NCI-H1436 treated with DMSO at 0.1 percent for 48 hours (cell line): ENCODE measurements at regions not wholly inside any gene's neighbourhood (a gene's known extent, or its start where the extent isn't known, plus 50 kb on each side); places are given as distances from the start of the nearest gene placed in this dataset.
A peak's percentile ranks its signal among the peaks of the same experiment; 100 is the strongest.
"Not testable (repeated sequence)": the region's sequence is repeated elsewhere in the genome, so short reads cannot be mapped to it uniquely, and the experiment has no call there.

Source experiments
- DNase-seq: peaks from one replicate; lab custom pipeline; 2025; lab: John Stamatoyannopoulos, UW

- no peak for DNase-seq
Observed at GRCh38 chr1:181948372-181948771, 113.1 kb downstream of the ZNF648 start.

- no peak for DNase-seq
Observed at GRCh38 chr1:181947441-181947840, 114.1 kb downstream of the ZNF648 start.

- peak; percentile 28 for DNase-seq
Observed at GRCh38 chr1:181936768-181937581, 124.5 kb downstream of the ZNF648 start.

- DNase-seq = no peak
Observed at GRCh38 chr1:181936269-181936668, 125.2 kb downstream of the ZNF648 start.

- no peak for DNase-seq
Observed at GRCh38 chr1:181931873-181932272, 129.6 kb downstream of the ZNF648 start.

- no peak for DNase-seq
Observed at GRCh38 chr1:181930187-181930586, 131.3 kb downstream of the ZNF648 start.

- DNase-seq = no peak
Observed at GRCh38 chr1:181926697-181927096, 134.8 kb downstream of the ZNF648 start.

- DNase-seq = not testable (repeated sequence)
Observed at GRCh38 chr1:181924034-181924433, 137.5 kb downstream of the ZNF648 start.

GRCh38 chr1:181919542-181919941, 142.0 kb downstream of the ZNF648 start:
- DNase-seq = no peak

GRCh38 chr1:181918880-181919525, 142.5 kb downstream of the ZNF648 start:
- DNase-seq = no peak

- no peak for DNase-seq
Observed at GRCh38 chr1:181911715-181912114, 149.8 kb downstream of the ZNF648 start.

- no peak for DNase-seq
Observed at GRCh38 chr1:181910905-181911304, 150.6 kb downstream of the ZNF648 start.

GRCh38 chr1:181909010-181909409, 152.5 kb downstream of the ZNF648 start:
- no peak for DNase-seq

- DNase-seq = no peak
Observed at GRCh38 chr1:181906631-181907030, 154.9 kb downstream of the ZNF648 start.

GRCh38 chr1:181905944-181906597, 155.4 kb downstream of the ZNF648 start:
- DNase-seq = no peak

- no peak for DNase-seq
Observed at GRCh38 chr1:181898773-181899172, 162.7 kb downstream of the ZNF648 start.

- no peak for DNase-seq
Observed at GRCh38 chr1:181896824-181897223, 164.7 kb downstream of the ZNF648 start.

- no peak for DNase-seq
Observed at GRCh38 chr1:181894439-181894859, 167.1 kb downstream of the ZNF648 start.

- no peak for DNase-seq
Observed at GRCh38 chr1:181893937-181894336, 167.6 kb downstream of the ZNF648 start.

GRCh38 chr1:181893150-181893549, 168.4 kb downstream of the ZNF648 start:
- DNase-seq = not testable (repeated sequence)

- no peak for DNase-seq
Observed at GRCh38 chr1:181872562-181872961, 188.9 kb downstream of the ZNF648 start.

GRCh38 chr1:181863736-181864135, 197.8 kb downstream of the ZNF648 start:
- DNase-seq = no peak

GRCh38 chr1:181863006-181863405, 198.5 kb downstream of the ZNF648 start:
- DNase-seq = no peak
